Skeletal muscle cell (primary cell): ENCODE measurements at regions not wholly inside any gene's neighbourhood (a gene's known extent, or its start where the extent isn't known, plus 50 kb on each side); places are given as distances from the start of the nearest gene placed in this dataset.

ENCODE experiments used
- DNase-seq: peaks from one replicate; pipeline ENCODE4 v3.0.0-alpha.2; 2010; ENCODE audit warnings: low read depth
- H3K4me3 ChIP-seq: 2 replicates; pipeline ENCODE4 v1.5.1; 2011; ENCODE audit warnings: low read depth, mild to moderate bottlenecking, control low read depth, low read length, moderate library complexity

DNA sequence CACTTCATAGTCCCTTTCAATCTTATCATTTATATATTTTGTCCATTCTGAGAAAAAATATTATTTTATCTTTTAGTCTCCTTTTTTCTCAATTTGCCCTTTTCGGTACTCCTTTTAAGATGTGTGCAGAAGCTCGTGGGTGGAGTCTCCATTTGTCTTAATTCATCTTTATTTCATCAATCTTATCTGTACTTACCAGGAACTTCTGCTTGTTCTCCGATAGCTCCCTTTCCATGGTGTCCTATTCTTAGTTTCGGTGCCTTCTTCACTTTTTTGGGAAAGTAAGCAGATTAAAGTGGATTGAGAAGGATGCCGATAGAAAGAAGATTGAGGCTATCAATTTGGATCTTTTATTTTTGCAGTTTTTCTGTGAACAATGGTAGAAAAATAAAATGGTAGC is 183.4 kb upstream of the PLEKHA5 start:
- no peak overlapping the region for H3K4me3 ChIP-seq
- DNase-seq: no peak

DNA sequence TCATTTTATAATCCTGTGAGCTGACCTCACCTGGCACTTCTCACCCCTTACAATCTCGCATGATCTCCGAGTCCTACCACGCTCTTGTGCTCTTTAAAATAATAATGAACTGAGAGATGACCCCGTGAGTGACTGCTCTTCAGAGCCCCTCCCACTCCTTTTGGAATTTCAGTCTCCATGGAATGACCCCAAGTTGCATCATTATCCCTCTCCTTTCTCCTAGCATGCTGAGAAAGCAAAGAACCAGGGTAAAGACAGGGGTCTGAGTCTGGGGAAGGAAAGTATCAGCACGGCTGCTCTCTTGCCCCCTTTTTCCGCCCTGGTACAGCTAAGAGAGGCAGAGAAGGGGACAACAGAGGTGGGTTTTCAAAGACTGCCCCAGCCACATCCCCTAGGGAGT is 178.3 kb upstream of the PLEKHA5 start:
- no peak for DNase-seq
- no peak overlapping the region for H3K4me3 ChIP-seq

DNA sequence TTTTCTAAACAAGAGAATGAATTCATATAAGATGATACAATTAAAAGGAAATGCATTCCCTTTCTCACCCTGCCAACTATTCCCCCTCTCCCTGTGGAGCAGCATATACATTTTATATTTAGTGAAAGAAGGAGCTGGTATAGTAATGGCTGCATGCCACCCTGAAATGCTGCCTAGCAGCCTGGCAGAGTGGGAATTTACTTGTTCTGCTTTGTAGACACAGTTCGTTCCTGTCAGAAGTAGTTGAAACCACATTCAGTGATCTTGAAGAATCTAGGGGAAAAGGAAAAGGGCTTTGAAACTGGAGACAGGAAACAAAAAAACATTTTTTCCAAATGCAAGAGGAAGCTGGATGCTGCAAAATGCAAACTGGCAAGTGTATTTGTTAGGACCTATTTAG is 176.0 kb upstream of the PLEKHA5 start:
- H3K4me3 ChIP-seq: no peak overlapping the region
- no peak for DNase-seq

- DNase-seq: no peak
- no peak overlapping the region for H3K4me3 ChIP-seq
Measured at GRCh38 chr12:18955594-18955993, 173.9 kb upstream of the PLEKHA5 start.

- DNase-seq: no peak
- H3K4me3 ChIP-seq: no peak overlapping the region
Measured at GRCh38 chr12:18965203-18965602, 164.3 kb upstream of the PLEKHA5 start.

GRCh38 chr12:18966954-18967353 is 162.6 kb upstream of the PLEKHA5 start:
- H3K4me3 ChIP-seq: no peak overlapping the region
- DNase-seq: no peak

DNA sequence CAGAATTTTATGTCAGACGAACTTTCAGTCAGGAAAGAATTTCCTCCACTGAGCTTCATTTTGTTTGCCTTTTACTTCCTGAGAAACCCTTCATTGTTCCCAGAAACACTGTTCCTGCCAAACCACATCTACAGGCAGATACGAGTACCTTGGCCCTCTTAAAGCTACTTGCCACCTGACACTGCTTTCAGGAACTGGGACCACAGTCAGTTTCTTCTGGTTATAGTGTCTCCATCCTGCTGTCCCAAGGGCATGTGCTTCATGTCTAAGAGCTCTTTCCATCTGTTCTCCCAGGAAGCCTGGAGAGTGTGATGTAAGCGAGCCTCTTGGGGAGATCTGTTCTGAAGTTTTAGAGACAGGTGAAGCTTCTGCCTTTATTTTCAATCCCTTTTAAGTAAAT is 161.7 kb upstream of the PLEKHA5 start:
- H3K4me3 ChIP-seq: no peak overlapping the region
- no peak for DNase-seq

DNA sequence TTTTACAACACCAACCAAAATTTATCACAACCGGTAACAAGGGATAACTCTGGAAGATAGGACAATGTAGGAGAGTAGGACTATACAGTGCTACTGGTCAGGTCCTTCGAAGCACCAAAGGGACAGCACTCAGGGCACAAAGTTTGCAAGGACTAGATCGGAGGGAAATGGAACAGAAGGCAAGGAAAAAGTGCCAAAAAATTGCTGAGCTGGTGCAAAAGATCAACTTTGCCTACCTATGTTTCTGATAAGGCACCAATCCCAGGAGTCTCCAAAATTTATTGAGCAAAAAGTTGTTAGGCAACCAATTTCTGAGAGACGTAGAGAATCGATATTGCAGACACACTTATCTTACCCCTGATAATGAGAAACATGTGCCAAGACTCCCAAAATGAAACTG is 160.0 kb upstream of the PLEKHA5 start:
- no peak overlapping the region for H3K4me3 ChIP-seq
- no peak for DNase-seq

- no peak overlapping the region for H3K4me3 ChIP-seq
- no peak for DNase-seq
Measured at GRCh38 chr12:18970603-18971002, 158.9 kb upstream of the PLEKHA5 start.

GRCh38 chr12:18971932-18972331 is 157.6 kb upstream of the PLEKHA5 start:
- DNase-seq: no peak
- H3K4me3 ChIP-seq: no peak overlapping the region

DNA sequence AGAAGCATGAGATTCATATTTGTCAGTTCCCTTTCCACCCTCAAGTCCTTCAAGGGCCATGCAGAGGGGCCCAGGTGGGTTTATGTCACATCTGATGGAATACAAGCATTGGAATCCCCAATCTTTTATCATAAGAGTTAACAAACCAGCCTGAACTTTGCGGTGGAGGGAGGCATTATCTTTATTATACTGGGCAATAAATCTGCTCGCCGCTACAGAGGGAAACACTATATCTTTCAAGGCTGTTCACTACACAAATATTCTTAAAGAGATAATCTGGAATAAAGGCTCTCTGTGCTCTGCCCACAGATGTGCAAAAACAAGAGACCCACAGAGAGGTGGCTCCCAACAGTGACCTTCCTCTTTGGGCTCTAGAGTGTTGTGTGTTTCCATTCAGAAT is 153.6 kb upstream of the PLEKHA5 start:
- H3K4me3 ChIP-seq: no peak overlapping the region
- no peak for DNase-seq

DNA sequence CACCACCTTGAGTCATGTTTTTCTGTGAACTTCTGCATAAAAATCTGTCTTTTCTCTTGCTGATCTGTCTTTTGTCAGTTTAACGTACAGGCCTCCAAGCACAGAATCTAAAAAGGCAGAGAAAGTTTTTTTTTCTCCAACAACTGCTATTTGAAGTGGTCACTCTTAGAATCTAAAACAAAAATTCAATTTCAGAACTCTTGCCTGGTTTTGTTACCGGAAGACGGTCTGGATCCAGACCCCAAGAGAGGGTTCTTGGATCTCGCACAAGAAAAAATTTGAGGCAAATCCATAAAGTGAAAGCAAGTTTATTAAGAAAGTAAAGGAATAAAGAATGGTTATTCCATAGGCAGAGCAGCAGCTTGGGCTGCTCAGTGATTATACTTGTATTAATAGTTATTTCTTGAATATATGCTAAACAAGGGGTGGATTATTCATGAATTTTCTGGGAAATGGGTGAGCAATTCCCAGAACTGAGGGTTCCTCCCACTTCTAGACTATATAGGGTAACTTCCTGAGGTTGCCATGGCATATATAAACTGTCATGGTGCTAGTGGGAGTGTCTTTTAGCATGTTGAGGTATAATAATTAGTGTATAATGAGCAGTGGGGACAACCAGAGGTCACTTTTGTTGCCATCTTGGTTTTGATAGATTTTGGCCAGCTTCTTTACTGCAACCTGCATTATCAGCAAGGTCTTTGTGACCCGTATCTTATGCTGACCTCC is 150.0 kb upstream of the PLEKHA5 start:
- no peak for DNase-seq
- H3K4me3 ChIP-seq: no peak overlapping the region

- H3K4me3 ChIP-seq: no peak overlapping the region
- DNase-seq: no peak
Measured at GRCh38 chr12:18981732-18982131, 147.8 kb upstream of the PLEKHA5 start.

- no peak for DNase-seq
- H3K4me3 ChIP-seq: no peak overlapping the region
Measured at GRCh38 chr12:18982226-18982949, 147.1 kb upstream of the PLEKHA5 start.

DNA sequence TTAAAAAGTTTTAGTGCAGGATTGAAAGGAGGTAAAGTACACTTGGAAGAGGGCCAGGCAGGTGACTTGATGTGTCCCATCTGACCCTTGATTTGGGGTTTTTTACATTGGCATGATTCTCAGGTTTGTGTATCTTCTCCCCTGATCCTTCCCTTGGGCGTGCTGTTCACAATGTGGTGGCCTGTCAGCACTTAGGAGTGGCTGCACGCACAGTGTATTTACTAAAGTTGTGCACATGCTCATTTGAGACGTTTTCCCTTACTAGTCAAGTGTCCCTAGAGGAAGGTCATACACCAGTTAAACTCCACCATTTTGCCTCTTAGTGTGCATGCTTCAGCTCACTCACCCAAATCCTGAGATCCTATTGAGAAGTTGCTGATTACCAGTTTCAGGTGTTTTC is 145.7 kb upstream of the PLEKHA5 start:
- no peak for DNase-seq

DNA sequence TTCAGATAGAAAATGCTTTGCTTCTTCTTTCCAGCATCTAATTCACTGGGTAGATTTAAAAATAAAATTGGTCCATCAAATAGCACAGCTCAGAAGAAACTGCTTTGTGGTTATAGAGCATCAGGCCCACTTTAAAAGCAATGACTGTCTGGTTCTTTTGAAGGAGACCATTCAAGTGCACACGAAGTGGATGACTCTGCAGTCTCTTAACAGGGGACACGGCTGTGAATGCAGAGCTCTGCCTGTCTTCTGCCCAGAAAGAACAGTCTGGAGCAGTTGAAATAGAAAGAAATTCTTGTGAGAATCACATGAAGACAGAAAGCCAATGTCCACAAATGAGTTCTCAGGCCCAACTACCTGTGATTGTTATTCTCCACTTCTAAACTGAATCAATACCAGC is 138.7 kb upstream of the PLEKHA5 start:
- H3K4me3 ChIP-seq: no peak overlapping the region
- no peak for DNase-seq

More for the DNA sequence above, 145.7 kb upstream of the PLEKHA5 start:
- no peak overlapping the region for H3K4me3 ChIP-seq

DNA sequence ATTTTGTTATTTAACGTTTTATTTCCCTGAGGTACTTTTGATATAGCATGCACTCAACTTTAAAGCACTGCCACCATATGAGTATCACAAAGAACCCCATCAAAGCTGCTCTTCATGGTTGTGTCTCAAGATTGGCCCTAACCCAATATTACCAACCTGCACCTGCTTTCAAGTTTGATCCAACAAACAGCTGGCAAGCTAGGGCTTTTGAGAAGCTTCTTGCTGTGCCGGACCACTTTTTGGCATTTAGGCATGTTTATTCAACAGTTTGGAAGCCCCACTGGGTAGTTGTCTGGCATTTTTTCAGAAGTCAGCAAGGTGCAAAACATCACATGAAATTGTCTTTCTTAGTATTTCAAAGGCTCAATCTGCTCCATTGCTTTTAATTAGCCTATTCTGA is 137.2 kb upstream of the PLEKHA5 start:
- H3K4me3 ChIP-seq: no peak overlapping the region
- DNase-seq: no peak

DNA sequence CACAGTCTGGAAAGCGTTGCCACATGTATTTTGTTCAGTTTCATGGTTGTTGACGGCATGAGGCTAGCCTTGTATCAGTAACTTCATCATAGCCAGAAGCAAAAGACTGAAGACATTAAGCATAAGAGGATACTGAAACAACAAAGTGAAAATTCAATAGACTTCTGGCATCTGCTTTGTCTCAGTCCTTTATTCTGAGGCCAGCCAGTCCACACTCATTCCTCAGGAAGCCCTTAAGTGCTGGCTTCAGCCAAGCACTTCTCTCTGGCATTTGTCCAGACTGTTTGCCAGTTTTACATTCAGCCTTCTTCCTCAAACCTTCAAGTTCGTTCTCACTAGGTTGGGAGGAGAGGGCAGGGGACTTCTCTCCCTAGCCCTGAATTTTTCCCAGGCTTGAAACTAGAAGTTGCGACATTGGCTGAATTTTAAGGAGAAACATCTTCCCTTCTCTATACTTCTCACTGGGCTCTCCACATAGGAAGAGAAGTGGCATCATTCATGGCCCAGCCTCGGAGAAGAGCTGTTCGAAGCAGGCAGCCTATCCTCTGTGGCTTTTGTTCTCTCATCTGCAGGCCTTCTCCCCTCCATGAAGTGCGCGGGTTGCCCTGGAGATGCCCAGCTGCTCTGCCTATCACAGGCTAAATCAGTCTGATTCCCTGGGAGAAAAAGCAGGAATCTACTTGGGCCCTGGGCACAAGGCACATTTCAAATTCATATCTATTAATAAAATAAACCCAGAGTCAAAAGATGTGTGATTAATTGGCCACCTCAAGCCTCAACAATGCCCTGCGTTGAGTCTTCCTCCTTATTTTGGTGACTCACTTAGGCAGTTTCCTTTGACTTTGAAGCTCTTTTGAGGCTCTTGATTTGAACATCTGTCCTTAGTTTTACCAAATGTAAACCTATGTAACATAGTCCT is 130.9 kb upstream of the PLEKHA5 start:
- DNase-seq: peak; percentile 47
- no peak overlapping the region for H3K4me3 ChIP-seq

GRCh38 chr12:19000836-19001235 is 128.7 kb upstream of the PLEKHA5 start:
- H3K4me3 ChIP-seq: no peak overlapping the region
- DNase-seq: no peak

DNA sequence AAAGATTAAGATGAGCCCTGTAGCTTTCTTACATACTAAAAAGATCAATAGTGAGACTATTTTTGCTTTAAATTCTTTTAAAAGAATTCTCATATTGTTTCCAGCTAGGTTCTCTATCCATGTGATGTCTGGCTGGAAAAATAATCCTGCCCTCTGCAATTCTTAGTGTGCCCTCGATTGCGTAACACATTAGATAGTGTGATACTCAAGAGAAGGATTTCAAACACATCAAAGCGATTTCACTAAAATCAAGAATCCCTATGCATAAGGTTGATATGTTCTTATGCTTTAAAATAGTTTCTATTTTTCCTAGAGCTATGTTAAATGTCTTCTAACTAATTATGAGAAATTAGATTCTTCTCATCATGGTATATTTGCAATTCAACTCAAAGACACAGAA is 127.3 kb upstream of the PLEKHA5 start:
- H3K4me3 ChIP-seq: no peak overlapping the region
- DNase-seq: no peak
